GM18505 (cell line): ENCODE measurements at regions not wholly inside any gene's neighbourhood (a gene's known extent, or its start where the extent isn't known, plus 50 kb on each side); places are given as distances from the start of the nearest gene placed in this dataset.

Source experiments
- ATAC-seq: cut with Tn5 transposase; IDR thresholded peaks from one replicate; pipeline ENCODE4 v1.9.1; 2021; ENCODE audit not compliant: unreplicated experiment
- POLR2A ChIP-seq: IDR thresholded peaks from 4 replicates; pipeline ENCODE4 v1.6.1; 2011; ENCODE audit warnings: borderline replicate concordance; ENCODE audit not compliant: insufficient read depth, insufficient read length; ENCODE audit errors: extremely low read depth

DNA sequence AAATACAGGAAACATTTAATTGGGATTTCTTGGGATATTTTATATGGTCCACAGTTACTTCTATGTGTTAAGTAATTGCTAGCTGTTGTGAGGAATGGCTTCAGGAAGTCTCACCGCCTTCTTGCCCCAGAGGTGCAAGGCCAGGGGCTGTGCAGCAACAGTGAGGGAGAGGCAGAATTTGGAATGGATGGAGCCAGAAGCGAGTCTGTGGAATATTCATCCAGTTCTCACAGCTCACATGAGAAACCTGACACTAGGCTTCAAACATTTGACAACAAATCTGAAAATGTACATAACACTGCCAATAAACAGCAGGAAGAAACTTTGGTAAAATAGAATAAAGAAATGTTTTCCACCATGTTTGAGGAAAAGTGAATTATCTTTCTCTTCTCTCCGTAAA lies 66.5 kb downstream of the GPR6 start:
- TF ChIP-seq POLR2A: no peak
- no peak for ATAC-seq

- ATAC-seq: no peak
- TF ChIP-seq POLR2A: no peak
These were observed 70.2 kb downstream of the GPR6 start for GRCh38 chr6:110048221-110048875.

DNA sequence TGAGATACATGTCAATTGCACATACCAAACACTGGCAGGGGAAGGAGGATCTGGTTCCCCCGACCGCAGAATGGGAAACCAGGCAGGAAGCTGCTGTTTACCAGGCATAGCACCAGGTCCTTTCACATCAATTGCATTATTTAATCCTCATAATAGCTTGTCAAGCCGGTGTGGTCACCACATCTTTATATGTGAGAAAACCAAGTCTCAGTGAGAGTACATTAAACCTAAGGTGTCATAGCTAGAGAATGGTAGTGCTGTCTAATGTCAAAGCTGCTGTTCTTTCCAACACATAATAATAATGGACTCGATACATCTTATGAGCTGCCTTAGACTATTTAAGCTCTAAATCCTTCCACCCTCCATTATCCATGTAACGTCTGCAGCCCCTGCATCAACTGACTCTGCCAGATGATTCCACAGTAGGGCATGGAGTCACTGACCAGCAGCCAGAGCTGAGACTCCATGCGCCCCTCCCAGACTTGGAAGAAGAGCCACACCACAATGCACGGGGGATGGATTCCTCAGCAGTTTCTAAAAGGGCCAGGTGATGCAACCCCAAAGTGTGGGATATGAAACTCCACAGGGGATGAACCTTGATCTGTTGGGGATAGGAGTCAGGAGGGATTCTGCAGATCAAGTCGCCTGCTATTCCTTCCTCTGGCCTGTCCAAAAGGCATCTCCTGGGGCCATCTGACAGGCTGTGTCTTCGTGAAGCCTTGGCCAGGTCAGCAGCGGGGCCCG lies 71.8 kb downstream of the GPR6 start:
- no peak for ATAC-seq
- no peak for TF ChIP-seq POLR2A
